Endodermal cell (in vitro differentiated cells): ENCODE measurements at regions not wholly inside any gene's neighbourhood (a gene's known extent, or its start where the extent isn't known, plus 50 kb on each side); places are given as distances from the start of the nearest gene placed in this dataset.

Experiments
- DNase-seq: peaks from one replicate; pipeline ENCODE4 v3.0.0-alpha.2; 2017
- H3K27ac ChIP-seq: 2 replicates; pipeline ENCODE4 v1.5.1; 2013; ENCODE audit warnings: mild to moderate bottlenecking, low read depth, low read length, moderate library complexity
- H3K27me3 ChIP-seq: 2 replicates; pipeline ENCODE4 v1.6.1; 2013; ENCODE audit warnings: mild to moderate bottlenecking, low read length, moderate library complexity; ENCODE audit not compliant: insufficient read depth, control insufficient read depth, poor library complexity, severe bottlenecking
- H3K36me3 ChIP-seq: 2 replicates; pipeline ENCODE4 v1.7.0; 2013; ENCODE audit warnings: mild to moderate bottlenecking, low read length, moderate library complexity; ENCODE audit not compliant: control insufficient read depth, insufficient read depth
- H3K4me1 ChIP-seq: one replicate; pipeline ENCODE4 v1.7.0; 2013; ENCODE audit warnings: low read length; ENCODE audit not compliant: control insufficient read depth, insufficient read depth
- H3K4me3 ChIP-seq: 2 replicates; pipeline ENCODE4 v1.5.1; 2013; ENCODE audit warnings: mild to moderate bottlenecking, low read length, moderate library complexity
- H3K9ac ChIP-seq: 2 replicates; pipeline ENCODE4 v1.6.1; 2013; ENCODE audit warnings: mild to moderate bottlenecking, low read length, moderate library complexity; ENCODE audit not compliant: poor library complexity, severe bottlenecking; ENCODE audit errors: extremely low read depth
- H3K9me3 ChIP-seq: 2 replicates; pipeline ENCODE4 v1.6.1; 2013; ENCODE audit warnings: mild to moderate bottlenecking, low read length, moderate library complexity; ENCODE audit not compliant: control insufficient read depth
- H3K27ac Mint-ChIP-seq: 2 replicates; pipeline ENCODE4 v1.8.0; 2020; ENCODE audit warnings: mixed read lengths
- H3K27me3 Mint-ChIP-seq: 2 replicates; pipeline ENCODE4 v1.8.0; 2021; ENCODE audit warnings: mild to moderate bottlenecking, mixed read lengths; ENCODE audit not compliant: insufficient read depth
- H3K36me3 Mint-ChIP-seq: 2 replicates; pipeline ENCODE4 v1.8.0; 2020; ENCODE audit warnings: low read depth, mixed read lengths
- H3K4me1 Mint-ChIP-seq: 2 replicates; pipeline ENCODE4 v1.8.0; 2020; ENCODE audit warnings: mixed read lengths
- H3K4me3 Mint-ChIP-seq: 2 replicates; pipeline ENCODE4 v1.8.0; 2020; ENCODE audit warnings: mild to moderate bottlenecking, moderate library complexity, mixed read lengths
- H3K9me3 Mint-ChIP-seq: 2 replicates; pipeline ENCODE4 v1.8.0; 2020; ENCODE audit warnings: mild to moderate bottlenecking, mixed read lengths
- WGBS, 2 experiments: methylation state at CpG; one replicate each; pipeline versions ENCODE4 v1.1.5 to v1.1.7; 2013; ENCODE audit warnings: missing lambda C conversion rate in 2 of 2, mixed read lengths in 1 of 2; ENCODE audit not compliant: insufficient coverage in 1 of 2, insufficient read length in 1 of 2; 5-methylcytosine and 5-hydroxymethylcytosine counted together
- TF ChIP-seq, protein P1 (sequence below): fragments of 200-600 bp; sonication (generic); conservative IDR thresholded peaks from 2 replicates; pipeline ENCODE4 v1.5.0; 2021; ENCODE audit warnings: antibody characterized with exemption, mild to moderate bottlenecking

- no peak overlapping the region for H3K9ac ChIP-seq
- TF ChIP-seq, protein P1, sequence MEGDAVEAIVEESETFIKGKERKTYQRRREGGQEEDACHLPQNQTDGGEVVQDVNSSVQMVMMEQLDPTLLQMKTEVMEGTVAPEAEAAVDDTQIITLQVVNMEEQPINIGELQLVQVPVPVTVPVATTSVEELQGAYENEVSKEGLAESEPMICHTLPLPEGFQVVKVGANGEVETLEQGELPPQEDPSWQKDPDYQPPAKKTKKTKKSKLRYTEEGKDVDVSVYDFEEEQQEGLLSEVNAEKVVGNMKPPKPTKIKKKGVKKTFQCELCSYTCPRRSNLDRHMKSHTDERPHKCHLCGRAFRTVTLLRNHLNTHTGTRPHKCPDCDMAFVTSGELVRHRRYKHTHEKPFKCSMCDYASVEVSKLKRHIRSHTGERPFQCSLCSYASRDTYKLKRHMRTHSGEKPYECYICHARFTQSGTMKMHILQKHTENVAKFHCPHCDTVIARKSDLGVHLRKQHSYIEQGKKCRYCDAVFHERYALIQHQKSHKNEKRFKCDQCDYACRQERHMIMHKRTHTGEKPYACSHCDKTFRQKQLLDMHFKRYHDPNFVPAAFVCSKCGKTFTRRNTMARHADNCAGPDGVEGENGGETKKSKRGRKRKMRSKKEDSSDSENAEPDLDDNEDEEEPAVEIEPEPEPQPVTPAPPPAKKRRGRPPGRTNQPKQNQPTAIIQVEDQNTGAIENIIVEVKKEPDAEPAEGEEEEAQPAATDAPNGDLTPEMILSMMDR = no peak
- H3K27me3 ChIP-seq = no peaks in the 10 kb centered on the region
- H3K27ac ChIP-seq = no peak overlapping the region
- DNase-seq = no peak
- no peak overlapping the region for H3K4me3 ChIP-seq
- H3K9me3 ChIP-seq = peaks cover 10% of the 10 kb centered on the region
- H3K9me3 Mint-ChIP-seq = peaks cover 28% of the 10 kb centered on the region
- H3K4me1 ChIP-seq = no peaks in the 10 kb centered on the region
- H3K27ac Mint-ChIP-seq = no peak overlapping the region
- no peaks in the 10 kb centered on the region for H3K27me3 Mint-ChIP-seq
- no peaks in the 10 kb centered on the region for H3K36me3 ChIP-seq
- H3K4me3 Mint-ChIP-seq = no peak overlapping the region
- H3K36me3 Mint-ChIP-seq = peaks cover 5% of the 10 kb centered on the region
- H3K4me1 Mint-ChIP-seq = peaks cover 5% of the 10 kb centered on the region
Measured at GRCh38 chr5:136492587-136492986, 127.2 kb upstream of the TRPC7 start.

- no peak for DNase-seq
- no peaks in the 10 kb centered on the region for H3K27me3 ChIP-seq
- H3K4me3 ChIP-seq = no peak overlapping the region
- Mint-ChIP-seq H3K27ac (no peak overlapping the region), H3K9me3 (peaks cover 21% of the 10 kb centered on the region), H3K4me1 (peaks cover 5% of the 10 kb centered on the region), H3K36me3 (peaks cover 5% of the 10 kb centered on the region), H3K4me3 (no peak overlapping the region), H3K27me3 (no peaks in the 10 kb centered on the region)
- no peaks in the 10 kb centered on the region for H3K36me3 ChIP-seq
- peaks cover 2% of the 10 kb centered on the region for H3K9me3 ChIP-seq
- H3K9ac ChIP-seq = no peak overlapping the region
- no peak overlapping the region for H3K27ac ChIP-seq
- H3K4me1 ChIP-seq = no peaks in the 10 kb centered on the region
- TF ChIP-seq, protein P1 = no peak
- 82 to 100% methylated on average over 2 to 3 of the region's 3 CpGs for WGBS, 2 experiments
Measured at GRCh38 chr5:136491806-136492205, 126.5 kb upstream of the TRPC7 start.

GRCh38 chr5:136484808-136485325, 119.5 kb upstream of the TRPC7 start:
- TF ChIP-seq, protein P1 = no peak
- H3K27me3 ChIP-seq = no peaks in the 10 kb centered on the region
- no peaks in the 10 kb centered on the region for H3K36me3 Mint-ChIP-seq
- no peak overlapping the region for H3K4me3 ChIP-seq
- no peaks in the 10 kb centered on the region for H3K9me3 Mint-ChIP-seq
- H3K27me3 Mint-ChIP-seq = no peaks in the 10 kb centered on the region
- H3K4me3 Mint-ChIP-seq = no peak overlapping the region
- H3K9ac ChIP-seq = no peak overlapping the region
- H3K4me1 ChIP-seq = no peaks in the 10 kb centered on the region
- no peak overlapping the region for H3K27ac ChIP-seq
- H3K9me3 ChIP-seq = no peaks in the 10 kb centered on the region
- no peak for DNase-seq
- 96 to 100% methylated on average over 1 to 3 of the region's 3 CpGs for WGBS, 2 experiments
- no peaks in the 10 kb centered on the region for H3K4me1 Mint-ChIP-seq
- no peaks in the 10 kb centered on the region for H3K36me3 ChIP-seq
- no peak overlapping the region for H3K27ac Mint-ChIP-seq
